T-helper 2 cell (primary cell): ENCODE measurements at regions not wholly inside any gene's neighbourhood (a gene's known extent, or its start where the extent isn't known, plus 50 kb on each side); places are given as distances from the start of the nearest gene placed in this dataset.

Experiments
- DNase-seq, 5 experiments: peaks; one replicate each; pipeline versions ENCODE4 v3.0.0 to v3.0.0-alpha.2; 2012 to 2022

- DNase-seq = no peak
Observed at GRCh38 chrX:144798972-144799371, 448.3 kb upstream of the SPANXN1 start.

DNA sequence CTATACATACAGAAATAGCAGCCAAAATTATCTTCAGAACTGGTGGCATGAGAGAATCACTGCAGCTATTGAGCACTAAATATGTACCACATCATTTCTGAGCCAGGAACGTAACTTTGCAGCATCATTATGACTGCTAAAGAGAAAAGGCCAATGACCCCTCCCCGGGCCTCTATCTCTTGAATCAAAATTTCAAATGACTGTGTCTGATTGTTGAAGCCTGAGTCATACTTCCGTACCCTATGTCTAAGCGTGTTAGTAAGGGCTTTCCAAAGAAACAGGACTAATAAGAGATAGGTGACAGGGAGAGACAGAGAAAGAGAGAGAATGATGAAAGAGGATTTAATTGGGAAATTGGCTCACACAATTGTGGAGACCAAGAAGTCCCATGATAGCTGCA, 445.5 kb upstream of the SPANXN1 start:
- no peak for DNase-seq

GRCh38 chrX:144809025-144809424, 438.3 kb upstream of the SPANXN1 start:
- DNase-seq = no peak

DNA sequence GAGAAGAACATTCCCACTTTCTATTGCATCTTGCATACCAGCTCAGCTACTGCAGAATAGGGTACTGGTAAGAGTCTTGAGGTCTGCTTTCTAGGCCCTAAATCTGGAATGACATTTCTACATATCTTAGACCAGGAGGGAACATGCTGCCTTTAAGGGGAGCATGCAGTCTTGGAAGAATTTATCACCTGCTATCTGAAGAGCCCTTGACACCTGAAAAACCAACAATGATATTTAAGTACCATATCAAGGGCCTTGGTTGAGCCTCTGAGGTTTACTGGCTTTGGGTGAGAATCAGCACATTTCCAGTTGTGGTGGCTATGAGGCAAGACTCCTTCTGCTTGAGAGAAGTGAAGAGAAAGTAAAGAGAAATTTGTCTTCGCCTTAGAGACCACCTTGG, 436.8 kb upstream of the SPANXN1 start:
- DNase-seq = no peak

DNA sequence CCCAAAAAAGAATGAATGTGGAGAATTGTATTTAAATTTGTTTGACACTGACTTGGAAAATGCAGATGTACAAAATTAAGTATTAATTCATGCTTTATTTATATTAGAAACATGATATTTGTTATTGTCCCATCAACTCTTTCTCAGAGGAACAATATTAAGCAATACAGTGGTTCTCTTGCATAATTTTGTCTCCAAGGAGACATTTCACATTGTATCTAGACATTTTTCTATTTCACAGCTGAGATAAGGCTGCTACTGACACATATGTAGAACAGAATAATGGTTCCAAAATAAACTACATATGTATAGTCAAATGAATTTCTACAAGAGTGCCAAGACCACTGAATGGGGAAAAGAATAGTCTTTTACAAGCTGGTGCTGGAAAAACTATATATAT, 427.9 kb upstream of the SPANXN1 start:
- DNase-seq = no peak

- DNase-seq = no peak
Observed at GRCh38 chrX:144840616-144841015, 406.7 kb upstream of the SPANXN1 start.

- DNase-seq = peak in 1 of 5 experiments; percentile 24
Observed at GRCh38 chrX:144849141-144849540, 398.2 kb upstream of the SPANXN1 start.

DNA sequence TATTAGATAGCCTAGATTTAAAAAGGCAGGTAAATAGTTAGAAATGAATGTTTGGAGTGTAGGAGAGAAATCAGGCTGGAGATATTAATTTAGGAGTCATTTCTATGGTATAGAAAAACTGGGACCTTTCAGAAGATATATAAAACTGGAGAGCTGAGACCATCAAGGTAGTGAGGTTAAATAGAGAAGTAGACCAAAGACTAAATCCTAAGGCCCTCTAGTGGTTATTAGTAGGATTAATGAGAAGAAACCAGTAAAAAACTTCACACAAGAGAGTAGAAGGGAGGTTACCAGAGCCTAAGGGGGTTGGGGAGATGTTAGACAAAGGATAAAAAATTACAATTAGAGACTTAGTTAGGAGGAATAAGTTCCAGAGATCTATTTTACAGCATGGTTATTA, 351.0 kb upstream of the SPANXN1 start:
- no peak for DNase-seq

DNA sequence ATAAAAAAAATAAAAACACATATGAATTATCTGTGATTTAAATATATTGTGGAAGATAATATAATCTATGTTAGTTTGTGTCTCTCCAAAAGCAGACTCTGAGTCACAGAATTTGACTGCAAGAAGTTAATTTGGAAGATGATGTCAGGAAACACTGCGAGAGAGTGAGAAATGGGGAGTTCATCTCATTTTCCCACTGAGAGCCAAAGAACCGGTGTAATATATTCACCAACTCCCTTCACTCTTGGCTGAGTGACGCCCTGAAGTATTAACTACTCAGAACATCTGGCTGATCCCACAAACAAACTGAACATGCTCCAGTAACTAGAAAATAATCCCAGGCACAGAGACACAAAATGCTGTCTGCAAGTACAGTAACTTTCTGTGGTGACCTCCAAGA, 345.8 kb upstream of the SPANXN1 start:
- DNase-seq = no peak

DNA sequence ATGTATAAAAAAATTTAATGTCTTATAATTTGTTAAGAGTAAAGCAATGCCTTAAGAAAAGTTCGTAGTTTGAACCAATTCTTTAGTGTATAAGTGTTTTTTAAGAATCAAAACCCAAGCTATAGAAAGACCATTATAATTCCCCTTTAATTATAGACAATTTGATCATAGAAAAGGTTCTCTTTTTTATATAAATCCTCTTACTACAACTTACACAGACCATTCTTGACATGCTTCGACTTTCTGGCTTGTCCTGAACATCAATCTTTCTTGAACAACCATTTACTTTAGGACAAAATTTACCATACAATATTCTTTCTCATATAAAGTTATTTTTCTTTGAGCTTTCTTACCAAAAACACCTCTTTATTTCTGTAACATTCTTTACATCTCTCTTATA, 330.5 kb upstream of the SPANXN1 start:
- DNase-seq = no peak

GRCh38 chrX:144918936-144919335, 328.4 kb upstream of the SPANXN1 start:
- no peak for DNase-seq

DNA sequence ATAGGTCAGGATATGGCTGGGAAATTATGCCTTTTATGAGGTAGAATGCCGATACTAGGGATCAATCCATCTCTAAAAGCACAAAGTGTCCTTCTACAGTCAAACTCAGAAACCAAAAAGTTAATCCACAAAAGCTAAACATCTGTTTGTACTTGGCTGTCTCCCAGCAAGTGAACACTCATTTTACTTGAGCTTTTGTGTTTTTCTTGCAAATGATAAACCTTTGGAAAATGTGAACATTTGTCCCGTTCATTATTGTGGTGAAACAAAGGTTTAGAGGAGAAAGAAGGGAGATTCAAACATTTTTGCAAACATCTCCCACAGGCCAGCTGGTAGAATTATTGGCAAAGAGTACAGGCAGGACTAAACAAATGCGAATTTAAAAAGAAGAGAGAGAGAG, 300.6 kb upstream of the SPANXN1 start:
- DNase-seq = no peak
